ENCODE measurements at regions not wholly inside any gene's neighbourhood (a gene's known extent, or its start where the extent isn't known, plus 50 kb on each side); places are given as distances from the start of the nearest gene placed in this dataset.

DNA sequence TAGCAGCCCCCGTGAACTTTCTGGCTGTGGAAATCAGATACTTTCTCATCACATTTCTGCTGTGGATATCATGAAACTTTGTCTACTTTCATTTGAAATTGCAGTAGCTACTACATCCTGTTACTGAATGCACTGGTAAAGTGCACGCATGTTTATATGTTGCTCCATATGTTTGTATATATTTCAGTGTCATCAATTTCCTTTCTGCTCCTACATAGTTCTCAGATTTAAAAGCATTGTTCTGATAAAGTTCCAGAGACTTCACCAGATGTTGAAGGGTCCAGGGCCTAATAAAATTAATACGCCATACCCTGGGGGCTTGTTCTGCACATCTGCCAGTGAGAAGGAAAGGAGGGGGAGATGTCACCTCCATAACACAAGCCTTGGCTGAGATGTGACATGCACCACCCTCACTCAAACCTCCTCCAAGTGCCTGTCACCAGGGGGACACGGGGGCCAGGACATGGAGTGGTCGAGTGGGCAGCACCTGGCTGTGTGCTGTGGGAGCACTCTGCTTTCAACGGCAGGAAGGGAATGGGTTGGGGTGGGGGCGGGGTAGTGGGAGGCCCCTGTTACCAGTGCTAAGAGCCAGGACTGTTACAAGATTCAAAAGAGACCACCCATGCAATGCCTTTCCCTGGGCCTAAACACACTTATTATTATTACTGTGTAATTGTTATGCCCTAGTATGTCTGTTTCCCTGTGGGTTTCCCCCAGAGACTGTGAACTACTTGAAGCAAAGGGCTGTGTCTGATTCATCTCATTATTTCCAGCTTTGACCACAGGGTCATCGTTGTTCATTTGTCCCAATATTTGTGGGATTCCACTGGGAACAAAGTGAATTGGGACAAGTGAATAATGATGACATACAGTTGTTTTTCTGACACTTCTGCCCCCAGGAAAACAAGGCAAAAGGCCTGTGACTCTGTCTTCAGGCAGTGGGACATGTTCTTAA lies 193.4 kb downstream of the FOXL1 start:
- DNase-seq (ENCODE audit: low read depth in 2 of 2), result no peak

GRCh38 chr16:86772671-86773353 lies 194.5 kb downstream of the FOXL1 start:
- DNase-seq (ENCODE audit: low read depth in 2 of 2), result no peak

DNA sequence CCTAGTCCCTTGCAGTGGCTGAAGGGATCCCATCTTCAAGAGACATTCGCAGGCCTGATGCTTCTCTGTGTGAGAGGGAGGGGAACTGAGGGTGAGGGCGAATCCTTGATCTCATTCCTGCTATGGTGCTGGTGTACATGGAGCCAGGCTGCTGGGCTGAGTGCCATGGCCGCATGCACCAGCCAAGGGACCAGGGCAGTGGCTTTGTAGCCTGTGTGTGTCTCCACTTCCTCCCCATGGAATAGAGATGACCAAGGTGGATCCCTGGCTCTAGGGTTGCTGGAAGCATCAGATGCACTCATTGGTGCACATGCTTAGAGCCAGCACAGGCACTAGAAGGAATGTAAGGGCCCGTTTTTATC lies 195.0 kb downstream of the FOXL1 start:
- no peak for DNase-seq (ENCODE audit: low read depth in 2 of 2)

DNA sequence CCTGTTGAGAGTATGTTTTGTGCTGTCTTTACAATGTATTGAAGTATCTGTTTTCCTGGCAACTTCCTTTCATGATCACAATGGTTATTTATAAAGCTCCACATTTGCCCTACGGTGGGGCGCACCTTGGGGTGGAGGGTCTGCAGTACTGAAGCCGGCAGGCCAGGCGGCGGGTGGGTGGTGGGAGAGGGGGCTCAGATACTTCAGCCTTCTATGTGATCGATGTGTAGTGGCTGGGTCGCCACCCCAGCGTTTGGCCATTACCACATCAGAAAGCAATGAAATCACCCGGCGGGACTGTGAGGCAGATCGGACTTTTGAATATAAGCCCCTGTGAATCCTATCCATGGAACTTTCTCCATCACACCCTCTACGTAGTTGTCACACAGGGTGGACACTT lies 196.6 kb downstream of the FOXL1 start:
- no peak for DNase-seq (ENCODE audit: low read depth in 2 of 2)

DNA sequence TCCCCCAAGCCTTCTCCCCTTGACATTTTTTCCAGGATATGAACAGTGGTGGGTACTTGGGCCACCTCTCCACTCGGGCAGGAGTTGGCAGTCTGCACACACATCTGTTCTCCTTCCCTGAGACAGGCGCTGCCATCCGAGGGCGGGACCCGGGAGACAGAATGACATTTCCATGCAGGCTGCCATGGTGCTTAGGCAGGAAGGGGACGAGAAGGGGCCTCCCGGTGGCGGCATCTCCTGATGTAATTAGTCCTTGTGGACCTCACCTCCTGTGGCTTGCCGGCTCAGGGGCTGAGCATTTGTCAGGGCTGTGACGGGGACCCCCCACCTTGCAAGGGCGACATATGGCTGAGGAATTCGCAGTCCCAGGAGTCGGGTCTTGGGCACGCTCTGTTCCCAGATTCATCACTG lies 197.2 kb downstream of the FOXL1 start:
- no peak for DNase-seq (ENCODE audit: low read depth in 2 of 2)

DNA sequence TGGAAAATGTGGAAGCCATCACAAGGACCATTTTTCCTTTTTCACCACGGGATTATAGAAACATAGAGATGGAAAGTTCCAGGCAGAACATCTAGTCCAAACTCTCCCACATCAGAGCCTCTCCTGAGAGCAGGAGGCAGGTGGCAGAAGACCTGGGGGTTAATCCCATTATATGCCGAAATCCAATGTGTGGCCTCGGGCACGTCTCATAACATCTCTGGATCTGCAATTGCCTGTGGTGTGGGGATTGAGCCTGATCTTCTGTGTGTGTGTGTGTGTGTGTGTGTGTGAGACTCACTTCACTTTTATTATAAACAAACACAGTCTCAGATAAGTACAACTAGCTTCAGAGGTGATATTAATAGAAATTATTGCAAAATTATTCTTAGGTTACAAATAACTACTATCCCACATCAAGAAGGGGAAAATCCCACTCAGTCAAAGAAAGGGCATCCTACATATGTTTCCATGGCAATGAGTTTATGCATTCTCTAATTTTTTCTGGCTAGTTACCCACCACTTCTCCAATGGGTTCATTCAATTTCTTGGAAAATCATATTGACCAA lies 199.1 kb downstream of the FOXL1 start:
- no peak for DNase-seq (ENCODE audit: low read depth in 2 of 2)

GRCh38 chr16:86778108-86778745 lies 199.9 kb downstream of the FOXL1 start:
- no peak for DNase-seq (ENCODE audit: low read depth in 2 of 2)

GRCh38 chr16:86778978-86779377 lies 200.6 kb downstream of the FOXL1 start:
- no peak for DNase-seq (ENCODE audit: low read depth in 2 of 2)

GRCh38 chr16:86781046-86781445 lies 202.7 kb downstream of the FOXL1 start:
- no peak for DNase-seq (ENCODE audit: low read depth in 2 of 2)

DNA sequence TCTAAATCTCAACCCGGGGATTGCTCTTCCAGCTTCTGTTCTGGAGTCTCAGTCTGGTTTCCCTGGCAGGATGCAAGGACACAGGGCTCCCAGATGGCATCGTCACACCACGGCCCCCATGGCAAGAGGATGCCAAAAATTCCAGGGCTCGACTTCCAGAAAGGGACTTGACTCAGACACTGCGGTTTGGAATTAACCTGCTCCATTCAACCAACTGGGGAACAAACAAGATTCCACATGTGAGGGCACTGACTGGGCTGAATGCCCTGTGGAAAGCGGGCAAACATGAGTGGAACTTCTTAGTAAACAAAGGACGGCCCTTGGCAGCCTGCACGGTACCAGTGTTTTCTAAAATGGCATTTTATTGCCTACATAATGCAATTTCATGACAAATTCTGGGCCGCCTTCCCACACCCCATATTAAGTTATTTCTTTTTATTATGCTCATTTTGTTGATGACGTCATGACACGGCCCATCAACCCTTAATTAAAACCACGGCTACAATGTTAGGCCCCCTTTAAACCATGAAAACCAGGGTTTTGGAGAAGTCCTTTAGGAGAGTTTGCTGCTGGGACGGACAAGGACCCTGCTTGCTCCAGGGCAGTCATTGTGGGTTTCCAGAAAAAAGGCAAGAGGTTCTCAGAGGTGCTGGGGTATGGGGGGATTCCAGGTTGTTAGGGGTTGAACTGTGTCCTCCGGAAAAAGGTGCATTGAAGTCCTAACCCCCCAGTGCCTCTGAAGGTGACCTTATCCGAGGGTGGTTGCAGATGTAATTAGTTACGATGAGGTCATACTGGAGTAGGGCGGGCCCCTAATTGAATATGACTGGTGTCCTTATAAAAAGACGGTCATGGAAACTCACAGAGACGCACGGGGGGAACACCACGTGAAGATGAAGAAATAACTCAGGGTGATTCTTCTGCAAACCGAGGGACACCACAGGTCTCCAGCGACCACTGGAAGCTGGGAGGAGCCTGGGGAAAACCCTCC lies 205.6 kb downstream of the FOXL1 start:
- no peak for DNase-seq (ENCODE audit: low read depth in 2 of 2)

DNA sequence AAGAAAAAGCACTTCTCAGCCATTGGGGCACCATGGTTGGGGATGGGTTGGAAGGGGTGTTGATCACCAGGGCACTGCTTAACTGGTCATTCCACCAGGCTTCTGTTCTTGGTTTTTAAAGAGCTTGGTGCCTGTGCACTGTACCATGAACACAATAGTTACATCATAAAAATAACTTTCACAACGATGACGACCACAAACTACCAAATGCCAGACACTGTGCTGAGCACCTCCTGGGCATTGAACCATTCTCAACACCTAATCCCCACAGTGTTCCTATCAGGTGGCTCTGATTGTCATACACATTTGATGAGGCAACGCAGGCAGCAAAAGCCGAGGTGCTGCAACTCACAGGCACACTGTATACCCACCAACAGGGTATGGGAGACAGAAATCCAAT lies 208.0 kb downstream of the FOXL1 start:
- no peak for DNase-seq (ENCODE audit: low read depth in 2 of 2)

GRCh38 chr16:86786994-86787393 lies 208.6 kb downstream of the FOXL1 start:
- DNase-seq (ENCODE audit: low read depth in 2 of 2), result no peak

GRCh38 chr16:86787538-86787937 lies 209.2 kb downstream of the FOXL1 start:
- DNase-seq (ENCODE audit: low read depth in 2 of 2), result no peak

DNA sequence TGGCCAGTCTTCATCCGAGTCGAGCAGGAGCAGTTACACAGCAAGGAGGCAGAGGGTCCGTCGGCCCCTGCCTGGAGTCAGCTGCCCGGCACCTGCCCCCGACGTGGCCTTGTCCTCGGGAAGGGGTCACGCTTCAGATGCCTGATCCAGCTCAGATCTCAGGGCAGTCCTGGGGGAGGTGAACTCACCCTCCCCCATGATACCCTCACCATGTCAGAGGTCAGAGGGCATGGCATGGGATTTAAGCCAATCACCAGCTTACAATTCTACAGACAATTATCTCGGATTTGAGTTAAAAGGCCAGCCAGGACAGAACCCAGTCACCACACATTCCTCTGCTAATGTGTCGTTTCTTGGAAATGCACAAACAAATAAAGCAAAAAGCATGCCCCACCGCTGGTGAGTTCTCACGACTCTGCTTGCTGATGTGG lies 211.3 kb downstream of the FOXL1 start:
- DNase-seq (ENCODE audit: low read depth in 2 of 2), result no peak

DNA sequence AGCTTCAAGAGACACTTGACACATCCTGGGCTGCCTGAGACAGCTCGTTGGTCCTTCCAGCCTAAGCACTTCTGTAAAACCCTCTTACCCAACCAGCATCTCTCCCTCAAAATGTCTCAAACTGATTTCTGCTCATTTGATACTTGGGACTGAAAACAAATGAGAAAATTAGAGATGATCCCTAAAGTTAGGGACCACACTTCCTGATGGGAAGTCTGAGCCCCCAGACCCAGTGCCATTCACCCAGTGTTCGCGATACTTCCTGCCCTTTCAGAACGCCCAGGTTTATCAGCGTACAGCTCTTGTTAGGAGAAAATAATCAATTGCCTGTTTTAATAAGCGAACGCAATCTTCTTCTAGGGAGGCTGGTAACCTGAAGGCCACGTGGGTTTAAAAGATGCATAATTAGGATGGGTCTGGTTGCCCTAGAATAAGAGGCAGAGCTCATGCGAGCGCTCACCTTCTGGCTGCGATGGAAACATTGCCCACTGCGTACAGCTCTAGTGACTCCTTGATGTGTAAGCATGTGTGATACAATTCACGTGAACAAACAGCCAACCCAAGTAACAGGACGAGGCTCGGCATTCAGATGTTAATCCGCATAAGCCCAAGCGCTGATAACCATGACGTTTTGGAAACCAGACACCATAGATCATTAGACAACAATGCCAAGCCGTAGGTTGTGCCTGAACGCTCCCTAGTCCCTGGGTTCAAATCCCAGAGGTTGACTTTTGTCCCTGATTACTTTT lies 213.1 kb downstream of the FOXL1 start:
- no peak for DNase-seq (ENCODE audit: low read depth in 2 of 2)

- no peak for DNase-seq (ENCODE audit: low read depth in 2 of 2)
Observed at GRCh38 chr16:86794216-86794864, 216.0 kb downstream of the FOXL1 start.

- no peak for DNase-seq (ENCODE audit: low read depth in 2 of 2)
Observed at GRCh38 chr16:86797700-86798099, 219.4 kb downstream of the FOXL1 start.

DNA sequence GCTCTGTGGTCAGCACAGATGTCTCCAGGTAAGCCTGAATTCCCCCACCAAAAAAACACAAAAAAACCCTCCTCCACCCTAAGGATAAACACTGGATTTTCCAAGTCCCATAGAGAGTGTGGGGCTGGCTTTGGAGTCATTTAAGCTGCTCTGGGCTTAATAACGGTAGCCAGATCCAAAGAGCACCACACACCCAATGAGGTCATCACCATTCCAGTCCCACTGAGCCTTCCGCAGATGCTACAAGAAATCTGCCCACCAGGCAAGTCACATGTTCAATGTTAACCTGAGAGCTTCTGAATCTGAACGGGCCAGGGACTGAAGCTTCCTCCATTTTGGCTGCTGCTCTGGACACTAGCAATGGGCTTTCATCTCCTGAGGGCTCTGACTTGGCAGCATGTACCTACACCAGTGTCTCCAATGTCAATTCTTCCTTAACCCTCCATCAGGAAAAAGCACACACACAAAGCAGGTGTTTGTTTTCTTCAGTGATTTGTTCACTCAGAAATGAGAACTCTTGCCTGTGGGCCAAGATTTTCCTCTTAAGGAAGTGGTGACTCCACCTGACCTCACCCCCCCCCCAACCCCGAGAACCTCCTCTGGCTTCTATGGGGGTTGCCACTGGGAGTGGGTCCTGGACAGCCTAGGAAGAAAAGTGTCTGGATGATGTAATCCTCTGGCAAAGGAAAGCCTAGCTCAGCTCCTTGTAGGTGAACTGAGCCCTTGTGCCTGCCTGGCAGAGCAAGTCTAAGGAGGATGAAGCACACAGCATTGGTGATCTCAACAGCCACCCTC lies 220.1 kb downstream of the FOXL1 start:
- no peak for DNase-seq (ENCODE audit: low read depth in 2 of 2)

- DNase-seq (ENCODE audit: low read depth in 2 of 2), result no peak
Observed at GRCh38 chr16:86799367-86799766, 221.0 kb downstream of the FOXL1 start.

All from stimulated activated CD4-positive, alpha-beta T cell treated with anti-CD3 and anti-CD28 coated beads, Interleukin-4, amount 100 ng/mL, for 48 hours (primary cell).